DND-41 (cell line): ENCODE measurements at regions not wholly inside any gene's neighbourhood (a gene's known extent, or its start where the extent isn't known, plus 50 kb on each side); places are given as distances from the start of the nearest gene placed in this dataset.

Source experiments
- ATAC-seq: fragments of 200-7000 bp; cut with Tn5 transposase; 3 replicates; pipeline ENCODE4 v1.9.1; 2021; ENCODE audit warnings: low read depth; ENCODE audit not compliant: insufficient read depth
- DNase-seq: peaks from one replicate; pipeline ENCODE4 v3.0.0-alpha.2; 2020
- H2AFZ ChIP-seq: 2 replicates; pipeline ENCODE4 v1.6.0; 2012; ENCODE audit warnings: low read depth, low read length
- H3K27ac ChIP-seq: 2 replicates; pipeline ENCODE4 v1.5.1; 2012; ENCODE audit warnings: low read length, inconsistent platforms
- H3K27me3 ChIP-seq: fragments of 200-600 bp; sonication (generic); 2 replicates; pipeline ENCODE4 v1.6.0; 2012; ENCODE audit warnings: low read length, mild to moderate bottlenecking, inconsistent platforms; ENCODE audit not compliant: insufficient read depth, poor library complexity
- H3K36me3 ChIP-seq: 2 replicates; pipeline ENCODE4 v1.5.1; 2012; ENCODE audit warnings: low read length, inconsistent platforms; ENCODE audit not compliant: insufficient read depth
- H3K4me1 ChIP-seq: 2 replicates; pipeline ENCODE4 v1.5.1; 2012; ENCODE audit warnings: mild to moderate bottlenecking, low read length; ENCODE audit not compliant: insufficient read depth
- H3K4me2 ChIP-seq: 2 replicates; pipeline ENCODE4 v1.6.0; 2012; ENCODE audit warnings: mild to moderate bottlenecking, moderate library complexity, low read length, inconsistent platforms; ENCODE audit not compliant: insufficient read depth
- H3K4me3 ChIP-seq, 2 experiments: fragments of 200-600 bp in 1 of 2; shearing (Covaris generic) in 1 of 2; 2 replicates each; pipeline ENCODE4 v1.5.1; 2012 to 2016; ENCODE audit warnings: inconsistent platforms in 2 of 2, low read length in 2 of 2, mild to moderate bottlenecking in 2 of 2, low read depth in 1 of 2, moderate library complexity in 1 of 2
- H3K79me2 ChIP-seq: 2 replicates; pipeline ENCODE4 v1.6.0; 2012; ENCODE audit warnings: low read length, inconsistent platforms; ENCODE audit not compliant: insufficient read depth
- H3K9ac ChIP-seq: 2 replicates; pipeline ENCODE4 v1.6.0; 2012; ENCODE audit warnings: low read depth, mild to moderate bottlenecking, inconsistent platforms, low read length, moderate library complexity
- H3K9me3 ChIP-seq: 2 replicates; pipeline ENCODE4 v1.5.1; 2012; ENCODE audit warnings: low read length, moderate library complexity, mild to moderate bottlenecking, inconsistent platforms; ENCODE audit not compliant: insufficient read depth, severe bottlenecking
- H4K20me1 ChIP-seq: 2 replicates; pipeline ENCODE4 v1.6.0; 2012; ENCODE audit warnings: low read length; ENCODE audit not compliant: insufficient read depth
- EZH2 ChIP-seq: IDR thresholded peaks from 3 replicates; pipeline ENCODE4 v1.6.1; 2012; ENCODE audit warnings: borderline replicate concordance, low read depth, mild to moderate bottlenecking, moderate library complexity, low read length, inconsistent platforms; ENCODE audit not compliant: severe bottlenecking
- TF ChIP-seq, protein P1 (sequence below): IDR thresholded peaks from 2 replicates; pipeline ENCODE4 v1.5.1; 2012; ENCODE audit warnings: borderline replicate concordance, low read length, moderate library complexity, mild to moderate bottlenecking; ENCODE audit not compliant: poor library complexity, severe bottlenecking; ENCODE audit errors: extremely low read depth

DNA sequence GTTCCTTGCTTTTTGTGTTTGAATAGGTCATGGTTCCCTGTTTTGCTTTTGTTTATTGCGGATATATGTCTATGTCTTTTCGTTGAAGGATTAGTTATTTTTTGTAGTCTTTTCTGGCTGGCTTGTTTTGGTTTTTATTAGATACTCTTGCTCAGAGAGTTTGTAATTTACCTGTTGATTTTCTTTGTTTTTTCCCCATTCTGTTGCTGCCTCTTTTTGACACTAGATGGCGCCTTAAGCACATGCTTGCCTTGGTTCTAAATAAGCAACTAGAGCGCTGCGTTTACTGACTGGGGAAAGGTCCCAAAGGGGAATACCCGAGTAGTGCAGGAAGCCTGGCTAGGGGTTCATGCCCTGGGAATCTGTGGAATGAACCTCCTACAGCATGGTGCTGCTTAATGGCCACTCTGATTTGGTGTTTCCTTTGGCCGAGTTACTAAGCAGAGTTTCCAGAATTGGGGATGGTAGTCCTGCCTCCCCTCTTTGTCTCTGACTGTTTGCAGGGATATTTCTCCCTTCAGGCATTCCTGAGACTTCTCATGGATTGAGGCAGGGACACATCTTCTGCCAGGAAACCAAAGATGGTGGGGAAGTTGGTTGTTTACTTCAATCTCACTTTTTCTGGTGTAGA, 143.2 kb downstream of the PTPRU start:
- Histone ChIP-seq H2AFZ (no peak overlapping the region), H3K9me3 (peaks cover 19% of the 10 kb centered on the region), H3K79me2 (no peaks in the 10 kb centered on the region), H3K36me3 (no peaks in the 10 kb centered on the region), H3K27ac (no peak overlapping the region), H3K4me2 (no peak overlapping the region), H3K4me3 (no peak overlapping the region), H3K27me3 (no peaks in the 10 kb centered on the region), H3K4me1 (no peaks in the 10 kb centered on the region), H3K9ac (no peak overlapping the region), H4K20me1 (no peaks in the 10 kb centered on the region)
- ATAC-seq (no peak), DNase-seq (peak; percentile 24)
- no peak for TF ChIP-seq EZH2
- TF ChIP-seq, protein P1, sequence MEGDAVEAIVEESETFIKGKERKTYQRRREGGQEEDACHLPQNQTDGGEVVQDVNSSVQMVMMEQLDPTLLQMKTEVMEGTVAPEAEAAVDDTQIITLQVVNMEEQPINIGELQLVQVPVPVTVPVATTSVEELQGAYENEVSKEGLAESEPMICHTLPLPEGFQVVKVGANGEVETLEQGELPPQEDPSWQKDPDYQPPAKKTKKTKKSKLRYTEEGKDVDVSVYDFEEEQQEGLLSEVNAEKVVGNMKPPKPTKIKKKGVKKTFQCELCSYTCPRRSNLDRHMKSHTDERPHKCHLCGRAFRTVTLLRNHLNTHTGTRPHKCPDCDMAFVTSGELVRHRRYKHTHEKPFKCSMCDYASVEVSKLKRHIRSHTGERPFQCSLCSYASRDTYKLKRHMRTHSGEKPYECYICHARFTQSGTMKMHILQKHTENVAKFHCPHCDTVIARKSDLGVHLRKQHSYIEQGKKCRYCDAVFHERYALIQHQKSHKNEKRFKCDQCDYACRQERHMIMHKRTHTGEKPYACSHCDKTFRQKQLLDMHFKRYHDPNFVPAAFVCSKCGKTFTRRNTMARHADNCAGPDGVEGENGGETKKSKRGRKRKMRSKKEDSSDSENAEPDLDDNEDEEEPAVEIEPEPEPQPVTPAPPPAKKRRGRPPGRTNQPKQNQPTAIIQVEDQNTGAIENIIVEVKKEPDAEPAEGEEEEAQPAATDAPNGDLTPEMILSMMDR, result peak; percentile 71
